Erythroblast (primary cell): ENCODE measurements at regions not wholly inside any gene's neighbourhood (a gene's known extent, or its start where the extent isn't known, plus 50 kb on each side); places are given as distances from the start of the nearest gene placed in this dataset.

ENCODE experiments used
- GATA1 ChIP-seq: IDR thresholded peaks from 2 replicates; pipeline ENCODE4 v1.6.1; 2011; ENCODE audit warnings: low read depth, mild to moderate bottlenecking, control low read depth, low read length, moderate library complexity
- POLR2A ChIP-seq: IDR thresholded peaks from 2 replicates; pipeline ENCODE4 v1.6.1; 2011; ENCODE audit warnings: mild to moderate bottlenecking, low read length

- TF ChIP-seq POLR2A (no peak), GATA1 (no peak)
These were observed 221.8 kb downstream of the ENC1 start for GRCh38 chr5:74418709-74419108.
